ENCODE measurements at regions not wholly inside any gene's neighbourhood (a gene's known extent, or its start where the extent isn't known, plus 50 kb on each side); places are given as distances from the start of the nearest gene placed in this dataset.
A peak's percentile ranks its signal among the peaks of the same experiment; 100 is the strongest.
"Not testable (repeated sequence)": the region's sequence is repeated elsewhere in the genome, so short reads cannot be mapped to it uniquely, and the experiment has no call there.

- TF ChIP-seq POLR2A (IDR thresholded peaks at IDR 0.05; ENCODE audit: low read depth, low read length): no peak
- DNase-seq (ENCODE audit: insufficient read length, low spot score): no peak
- no peak for FAIRE-seq
Observed at GRCh38 chr2:49772299-49772970, 618.1 kb upstream of the FSHR start.

GRCh38 chr2:49770919-49771318, 616.6 kb upstream of the FSHR start:
- no peak for TF ChIP-seq POLR2A (IDR thresholded peaks at IDR 0.05; ENCODE audit: low read depth, low read length)
- peak; percentile 8 for DNase-seq (ENCODE audit: insufficient read length, low spot score)
- FAIRE-seq: no peak

- no peak for TF ChIP-seq POLR2A (IDR thresholded peaks at IDR 0.05; ENCODE audit: low read depth, low read length)
- no peak for DNase-seq (ENCODE audit: insufficient read length, low spot score)
- FAIRE-seq: no peak
Observed at GRCh38 chr2:49767316-49767715, 613.0 kb upstream of the FSHR start.

- no peak for FAIRE-seq
- TF ChIP-seq POLR2A (IDR thresholded peaks at IDR 0.05; ENCODE audit: low read depth, low read length): no peak
- no peak for DNase-seq (ENCODE audit: insufficient read length, low spot score)
Observed at GRCh38 chr2:49755777-49756176, 601.5 kb upstream of the FSHR start.

DNA sequence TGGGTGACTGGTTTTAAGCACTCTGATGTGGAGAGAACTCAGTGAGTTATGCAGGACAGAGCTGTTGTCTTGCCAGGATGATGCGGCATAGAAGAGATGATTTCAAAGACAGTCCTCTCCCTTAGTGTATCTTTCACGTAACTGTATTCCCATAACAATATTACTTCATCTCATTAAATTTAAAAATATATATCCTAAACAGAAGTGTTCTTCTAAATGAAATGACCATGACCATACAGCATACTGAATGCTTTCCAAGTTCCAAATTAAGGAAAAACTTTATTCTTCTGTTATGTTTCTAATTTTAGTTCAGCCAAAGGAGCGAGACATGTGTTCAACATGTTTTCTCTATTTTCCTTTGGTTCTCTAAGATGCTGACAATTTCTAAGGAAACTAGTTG, 600.1 kb upstream of the FSHR start:
- TF ChIP-seq POLR2A (IDR thresholded peaks at IDR 0.05; ENCODE audit: low read depth, low read length): no peak
- no peak for DNase-seq (ENCODE audit: insufficient read length, low spot score)
- FAIRE-seq: no peak

DNA sequence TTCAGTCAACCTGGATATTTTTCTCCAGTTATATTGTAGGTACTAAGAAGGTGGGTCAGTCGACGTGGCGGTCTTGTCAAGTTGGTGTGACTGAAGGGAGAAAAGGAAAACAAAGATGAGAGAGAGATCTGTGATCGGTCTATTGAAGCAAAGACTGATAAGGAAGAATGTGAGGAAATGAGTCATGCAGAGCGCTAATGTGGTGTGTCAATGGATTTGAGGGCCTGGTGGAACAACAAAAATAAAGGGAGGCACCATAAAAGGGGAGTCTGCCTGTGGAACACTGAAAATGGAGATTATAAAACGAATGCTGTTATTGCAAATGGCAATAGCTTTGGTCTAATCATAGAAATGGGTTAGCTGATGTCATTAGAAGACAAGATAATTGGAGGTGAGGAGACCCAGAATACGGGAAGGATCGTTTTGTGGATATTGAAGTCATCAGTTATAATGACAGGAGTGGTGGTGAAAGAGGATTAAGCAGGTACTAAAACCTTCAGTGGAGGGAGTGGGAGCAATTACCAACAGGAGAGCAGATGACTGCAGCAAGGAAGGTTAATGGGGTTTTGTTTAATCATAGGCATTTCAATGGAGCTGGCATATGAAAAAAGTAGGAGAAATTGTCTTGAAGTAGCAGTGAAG, 599.1 kb upstream of the FSHR start:
- DNase-seq (ENCODE audit: insufficient read length, low spot score) (no peak), FAIRE-seq (no peak)
- TF ChIP-seq POLR2A (IDR thresholded peaks at IDR 0.05; ENCODE audit: low read depth, low read length): no peak

DNA sequence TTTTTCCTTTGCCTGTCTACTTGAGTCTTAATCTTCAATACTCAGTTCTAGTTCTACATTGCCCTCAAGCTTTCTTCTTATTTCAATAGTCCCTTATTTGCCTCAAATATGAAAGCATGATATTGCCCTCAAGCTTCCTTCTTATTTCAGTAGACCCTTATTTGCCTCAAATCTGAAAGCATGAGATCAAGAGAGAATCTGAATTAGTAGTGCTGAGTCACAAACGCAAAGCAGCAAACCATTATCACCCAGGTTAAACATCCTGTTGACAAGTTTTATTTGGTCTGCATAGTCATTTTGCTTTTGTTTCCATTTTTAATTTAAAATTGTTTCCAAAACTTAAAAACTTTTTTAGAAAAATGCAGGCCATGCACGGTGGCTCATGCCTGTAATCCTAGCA, 583.3 kb upstream of the FSHR start:
- no peak for TF ChIP-seq POLR2A (IDR thresholded peaks at IDR 0.05; ENCODE audit: low read depth, low read length)
- FAIRE-seq: no peak
- no peak for DNase-seq (ENCODE audit: insufficient read length, low spot score)

DNA sequence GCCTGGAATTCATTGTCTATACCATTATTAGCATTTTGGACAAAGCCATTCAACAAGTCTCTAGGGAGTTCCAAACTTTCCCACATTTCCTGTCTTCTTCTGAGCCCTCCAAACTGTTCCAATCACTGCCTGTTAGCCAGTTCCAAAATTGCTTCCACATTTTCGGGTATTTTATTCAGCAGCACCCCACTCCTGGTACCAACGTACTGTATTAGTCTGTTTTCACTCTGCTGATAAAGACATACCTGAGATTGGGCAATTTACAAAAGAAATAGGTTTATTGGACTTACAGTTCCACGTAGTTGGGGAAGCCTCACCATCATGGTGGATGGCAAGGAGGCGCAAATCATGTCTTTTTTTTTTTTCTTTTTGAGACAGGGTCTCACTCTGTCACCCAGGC, 578.6 kb upstream of the FSHR start:
- not testable (repeated sequence) for DNase-seq (ENCODE audit: insufficient read length, low spot score); FAIRE-seq

- no peak for TF ChIP-seq POLR2A (IDR thresholded peaks at IDR 0.05; ENCODE audit: low read depth, low read length)
- FAIRE-seq (no peak), DNase-seq (ENCODE audit: insufficient read length, low spot score) (no peak)
Observed at GRCh38 chr2:49719241-49719640, 564.9 kb upstream of the FSHR start.

DNA sequence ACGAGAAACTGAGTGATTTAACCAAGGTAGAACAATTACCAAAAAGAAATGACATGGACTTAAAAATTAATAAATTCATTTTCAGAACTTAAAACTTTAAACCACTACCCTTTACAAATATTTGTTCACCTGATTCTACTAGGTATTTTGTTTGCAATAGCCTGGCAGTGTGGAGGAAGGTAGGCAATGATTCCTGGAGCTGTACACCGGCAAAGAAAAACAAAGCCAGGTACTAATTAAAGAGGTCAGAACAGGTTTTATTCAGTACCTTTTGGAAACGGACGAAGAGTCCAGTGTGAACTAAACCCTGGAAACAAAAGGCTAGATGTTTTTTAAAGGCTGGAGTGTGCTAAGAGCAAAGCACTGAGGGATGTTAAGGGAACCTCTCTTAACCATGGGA, 561.3 kb upstream of the FSHR start:
- no peak for TF ChIP-seq POLR2A (IDR thresholded peaks at IDR 0.05; ENCODE audit: low read depth, low read length)
- FAIRE-seq (no peak), DNase-seq (ENCODE audit: insufficient read length, low spot score) (no peak)

GRCh38 chr2:49714454-49714853, 560.1 kb upstream of the FSHR start:
- TF ChIP-seq POLR2A (IDR thresholded peaks at IDR 0.05; ENCODE audit: low read depth, low read length): no peak
- FAIRE-seq (no peak), DNase-seq (ENCODE audit: insufficient read length, low spot score) (no peak)

DNA sequence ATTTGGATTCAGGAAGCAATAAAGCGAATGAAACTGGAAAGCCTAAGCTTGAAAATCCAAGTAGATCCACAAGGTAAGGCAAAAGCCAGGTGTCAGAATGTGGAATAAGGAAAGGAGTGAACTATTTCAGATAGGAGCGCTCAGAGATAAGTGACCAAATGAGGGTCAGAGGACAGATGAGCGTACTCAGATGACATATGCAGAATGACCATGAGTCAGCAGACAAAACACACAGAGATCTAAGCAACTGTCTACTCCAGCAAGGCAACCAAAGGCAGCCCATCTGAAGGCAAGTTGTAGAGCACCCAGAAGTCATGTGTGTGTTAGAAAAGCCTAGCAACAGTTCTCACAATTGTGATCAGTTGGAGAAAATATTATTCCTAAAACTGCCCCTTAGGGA, 548.4 kb upstream of the FSHR start:
- no peak for TF ChIP-seq POLR2A (IDR thresholded peaks at IDR 0.05; ENCODE audit: low read depth, low read length)
- no peak for FAIRE-seq
- no peak for DNase-seq (ENCODE audit: insufficient read length, low spot score)

DNA sequence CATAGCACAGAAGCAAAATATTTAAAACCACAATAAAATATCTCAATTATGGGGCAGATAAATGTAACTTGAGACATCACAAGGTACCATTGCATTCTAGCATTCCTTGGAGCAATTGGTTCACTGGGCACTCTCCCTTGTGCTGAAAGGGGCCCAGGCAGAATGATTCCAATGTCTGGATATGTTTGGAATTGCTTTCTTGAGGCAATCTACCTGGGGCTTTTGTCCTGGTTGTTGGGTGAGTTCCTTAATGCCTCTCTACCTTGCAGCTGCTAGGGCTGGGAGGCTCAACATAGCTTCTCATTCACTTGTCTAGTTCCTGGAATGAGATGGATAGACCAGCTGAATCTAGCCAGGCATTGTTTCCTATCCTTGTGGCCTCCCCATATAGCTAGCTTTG, 539.6 kb upstream of the FSHR start:
- no peak for TF ChIP-seq POLR2A (IDR thresholded peaks at IDR 0.05; ENCODE audit: low read depth, low read length)
- no peak for FAIRE-seq

DNA sequence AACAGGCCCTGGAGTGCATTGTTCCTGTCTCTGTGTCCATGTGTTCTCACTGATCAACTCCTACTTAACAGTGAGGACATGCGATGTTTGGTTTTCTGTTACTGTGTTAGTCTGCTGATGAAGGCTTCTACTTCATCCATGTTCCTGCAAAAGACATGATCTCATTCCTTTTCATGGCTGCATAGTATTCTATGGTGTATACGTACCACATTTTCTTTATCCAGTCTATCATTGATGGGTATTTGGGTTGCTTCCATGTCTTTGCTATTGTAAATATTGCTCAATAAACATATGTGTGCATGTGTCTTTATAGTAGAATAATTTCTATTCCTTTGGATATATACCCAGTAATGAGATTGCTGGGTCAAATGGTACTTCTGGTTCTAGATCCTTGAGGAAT, 537.7 kb upstream of the FSHR start:
- DNase-seq (ENCODE audit: insufficient read length, low spot score); FAIRE-seq: not testable (repeated sequence)

More for the DNA sequence above, 539.6 kb upstream of the FSHR start:
- no peak for DNase-seq (ENCODE audit: insufficient read length, low spot score)

GRCh38 chr2:49687918-49688317, 533.6 kb upstream of the FSHR start:
- DNase-seq (ENCODE audit: insufficient read length, low spot score) (no peak), FAIRE-seq (no peak)
- TF ChIP-seq POLR2A (IDR thresholded peaks at IDR 0.05; ENCODE audit: low read depth, low read length): no peak

Measured in H54 (cell line).